T-helper 17 cell (primary cell): ENCODE measurements at regions not wholly inside any gene's neighbourhood (a gene's known extent, or its start where the extent isn't known, plus 50 kb on each side); places are given as distances from the start of the nearest gene placed in this dataset.

Experiments
- ATAC-seq: fragments of 150-1000 bp; cut with Tn5 transposase; 2 replicates; pipeline ENCODE4 v1.10.0; 2021; ENCODE audit warnings: mild to moderate bottlenecking, moderate library complexity
- DNase-seq, 3 donors: peaks; one replicate each; pipeline versions ENCODE4 v3.0.0 to v3.0.0-alpha.2; 2020 to 2021
- H3K9me3 ChIP-seq: one replicate; pipeline ENCODE4 v1.7.0; 2013; ENCODE audit warnings: low read length, mild to moderate bottlenecking; ENCODE audit not compliant: control insufficient read depth, poor library complexity, severe bottlenecking
- H3K27ac Mint-ChIP-seq: one replicate; pipeline ENCODE4 v1.8.0; 2022; ENCODE audit warnings: mild to moderate bottlenecking, moderate library complexity, mixed read lengths
- H3K27me3 Mint-ChIP-seq: one replicate; pipeline ENCODE4 v1.8.0; 2022; ENCODE audit warnings: mixed read lengths
- H3K36me3 Mint-ChIP-seq: one replicate; pipeline ENCODE4 v1.8.0; 2022; ENCODE audit warnings: low read depth, mixed read lengths
- H3K4me1 Mint-ChIP-seq: one replicate; pipeline ENCODE4 v1.8.0; 2022; ENCODE audit warnings: mild to moderate bottlenecking, mixed read lengths
- H3K4me3 Mint-ChIP-seq: one replicate; pipeline ENCODE4 v1.8.0; 2022; ENCODE audit warnings: mild to moderate bottlenecking, moderate library complexity, mixed read lengths

DNA sequence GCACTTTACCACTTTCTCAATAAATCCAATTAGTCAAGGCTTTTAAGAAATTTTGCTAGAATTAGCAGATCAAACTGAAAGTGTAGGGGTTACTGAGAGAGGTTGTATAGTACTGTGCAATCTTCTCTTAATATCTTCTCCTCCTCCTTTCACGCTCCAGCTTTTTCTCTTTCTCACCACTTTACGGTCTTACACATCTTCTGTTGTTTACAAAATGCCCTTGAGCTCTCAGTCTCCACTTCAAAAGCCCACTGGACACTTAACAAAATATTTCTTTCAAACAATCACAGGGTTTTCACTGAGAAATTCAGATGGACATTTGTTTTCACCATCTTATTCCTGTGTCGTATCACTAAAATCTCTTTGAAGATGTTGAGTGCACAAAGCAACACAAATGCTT lies 678.2 kb downstream of the ADGRL2 start:
- H3K9me3 ChIP-seq: no peaks in the 10 kb centered on the region
- ATAC-seq (no peak), DNase-seq (no peak)
- Mint-ChIP-seq H3K4me1 (no peaks in the 10 kb centered on the region), H3K36me3 (no peaks in the 10 kb centered on the region), H3K27me3 (no peaks in the 10 kb centered on the region), H3K4me3 (no peak overlapping the region), H3K27ac (no peak overlapping the region)

- no peak for ATAC-seq
- DNase-seq: no peak
- H3K4me1 Mint-ChIP-seq: no peaks in the 10 kb centered on the region
- H3K27me3 Mint-ChIP-seq: no peaks in the 10 kb centered on the region
- no peak overlapping the region for H3K4me3 Mint-ChIP-seq
- no peak overlapping the region for H3K27ac Mint-ChIP-seq
- H3K36me3 Mint-ChIP-seq: no peaks in the 10 kb centered on the region
- H3K9me3 ChIP-seq: no peaks in the 10 kb centered on the region
Observed at GRCh38 chr1:82472489-82473131, 671.9 kb downstream of the ADGRL2 start.

DNA sequence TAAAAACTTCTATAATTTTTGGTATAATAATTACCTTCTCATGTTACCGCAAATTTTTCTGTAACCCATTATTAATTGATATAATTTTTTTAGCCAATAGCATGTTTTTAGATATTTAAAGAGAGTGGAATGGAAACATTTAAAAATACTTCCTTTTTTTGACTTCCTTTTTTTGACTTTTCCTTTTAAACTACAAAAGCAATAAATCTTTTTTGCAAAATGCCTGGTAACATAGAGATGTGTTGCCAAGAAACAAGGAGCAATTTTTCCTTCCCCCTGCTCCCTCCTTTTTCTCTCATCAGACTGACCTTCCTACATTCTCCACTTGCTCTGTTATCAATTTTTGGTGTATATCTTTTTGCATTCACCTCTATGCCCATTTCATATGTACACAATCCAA lies 666.2 kb downstream of the ADGRL2 start:
- H3K4me3 Mint-ChIP-seq: no peak overlapping the region
- DNase-seq: no peak
- H3K9me3 ChIP-seq: no peaks in the 10 kb centered on the region
- no peaks in the 10 kb centered on the region for H3K4me1 Mint-ChIP-seq
- H3K27me3 Mint-ChIP-seq: no peaks in the 10 kb centered on the region
- no peak overlapping the region for H3K27ac Mint-ChIP-seq
- no peak for ATAC-seq
- H3K36me3 Mint-ChIP-seq: no peaks in the 10 kb centered on the region

DNA sequence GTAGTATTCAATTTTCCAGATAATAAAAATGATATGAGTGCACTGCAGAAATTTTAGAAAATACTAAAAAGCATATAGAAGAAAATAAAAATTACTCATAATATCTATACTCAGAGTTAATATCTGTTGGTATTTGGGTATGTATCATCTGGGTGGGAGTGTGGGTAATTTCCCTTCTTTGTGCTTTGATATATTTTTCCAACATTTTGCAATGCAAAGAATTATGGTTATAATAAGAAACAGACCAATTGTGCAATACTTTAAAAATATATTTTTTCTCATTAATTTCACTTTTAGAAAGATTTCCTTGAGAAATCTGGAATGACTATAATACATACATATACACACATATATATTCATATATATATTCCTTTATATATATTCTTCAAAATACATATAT lies 665.7 kb downstream of the ADGRL2 start:
- Mint-ChIP-seq H3K4me3 (no peak overlapping the region), H3K27me3 (no peaks in the 10 kb centered on the region), H3K27ac (no peak overlapping the region), H3K36me3 (no peaks in the 10 kb centered on the region), H3K4me1 (no peaks in the 10 kb centered on the region)
- H3K9me3 ChIP-seq: no peaks in the 10 kb centered on the region
- DNase-seq: no peak
- no peak for ATAC-seq

- no peak for ATAC-seq
- Mint-ChIP-seq H3K27ac (no peak overlapping the region), H3K4me1 (no peaks in the 10 kb centered on the region), H3K4me3 (no peak overlapping the region), H3K27me3 (no peaks in the 10 kb centered on the region), H3K36me3 (no peaks in the 10 kb centered on the region)
- no peak for DNase-seq
- H3K9me3 ChIP-seq: no peaks in the 10 kb centered on the region
Observed at GRCh38 chr1:82465024-82465423, 664.3 kb downstream of the ADGRL2 start.

- no peaks in the 10 kb centered on the region for H3K4me1 Mint-ChIP-seq
- no peaks in the 10 kb centered on the region for H3K27me3 Mint-ChIP-seq
- ATAC-seq (no peak), DNase-seq (no peak)
- no peak overlapping the region for H3K27ac Mint-ChIP-seq
- no peaks in the 10 kb centered on the region for H3K9me3 ChIP-seq
- H3K36me3 Mint-ChIP-seq: no peaks in the 10 kb centered on the region
- H3K4me3 Mint-ChIP-seq: no peak overlapping the region
Observed at GRCh38 chr1:82464362-82465001, 663.7 kb downstream of the ADGRL2 start.

DNA sequence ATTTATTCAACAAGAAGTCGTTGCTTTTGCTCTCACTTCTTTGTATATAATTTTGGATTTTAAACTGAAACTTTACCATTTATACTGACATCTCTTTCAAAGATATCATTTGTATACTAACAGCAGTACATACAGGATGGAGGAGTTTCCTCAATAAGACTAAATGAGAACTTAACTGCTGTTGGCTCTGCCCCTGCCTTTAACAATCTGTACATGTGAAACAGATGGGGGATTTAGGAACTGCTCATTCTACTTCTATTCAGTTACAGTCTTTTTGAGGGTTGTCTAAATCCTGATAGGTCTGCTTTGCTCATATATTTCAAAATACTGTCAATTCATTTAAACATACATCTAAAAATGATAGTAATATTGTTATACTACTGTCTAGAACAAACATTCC lies 663.2 kb downstream of the ADGRL2 start:
- ATAC-seq (no peak), DNase-seq (no peak)
- Mint-ChIP-seq H3K27me3 (no peaks in the 10 kb centered on the region), H3K36me3 (no peaks in the 10 kb centered on the region), H3K27ac (no peak overlapping the region), H3K4me3 (no peak overlapping the region), H3K4me1 (no peaks in the 10 kb centered on the region)
- H3K9me3 ChIP-seq: no peaks in the 10 kb centered on the region

DNA sequence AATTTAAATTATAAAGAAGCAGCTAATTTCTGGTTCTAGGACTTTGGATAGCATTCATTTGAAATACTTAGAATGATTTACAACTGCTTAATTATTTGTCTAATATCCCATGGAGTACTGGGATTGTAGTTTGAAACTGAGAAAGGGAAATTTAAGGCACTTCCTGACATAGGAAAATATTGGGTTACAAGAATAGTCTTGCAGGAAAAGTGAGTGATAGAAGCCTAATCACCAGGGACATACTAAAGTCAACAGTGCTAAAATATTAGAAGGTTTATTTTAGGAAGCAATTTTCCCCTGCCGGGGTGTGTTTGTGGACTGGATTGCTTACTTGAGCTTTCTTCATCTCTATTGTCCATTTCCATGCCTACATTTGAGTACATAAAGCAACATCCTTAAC lies 661.6 kb downstream of the ADGRL2 start:
- H3K4me1 Mint-ChIP-seq: no peaks in the 10 kb centered on the region
- no peaks in the 10 kb centered on the region for H3K36me3 Mint-ChIP-seq
- H3K27me3 Mint-ChIP-seq: no peaks in the 10 kb centered on the region
- DNase-seq (no peak), ATAC-seq (no peak)
- H3K9me3 ChIP-seq: no peaks in the 10 kb centered on the region
- no peak overlapping the region for H3K4me3 Mint-ChIP-seq
- no peak overlapping the region for H3K27ac Mint-ChIP-seq

DNA sequence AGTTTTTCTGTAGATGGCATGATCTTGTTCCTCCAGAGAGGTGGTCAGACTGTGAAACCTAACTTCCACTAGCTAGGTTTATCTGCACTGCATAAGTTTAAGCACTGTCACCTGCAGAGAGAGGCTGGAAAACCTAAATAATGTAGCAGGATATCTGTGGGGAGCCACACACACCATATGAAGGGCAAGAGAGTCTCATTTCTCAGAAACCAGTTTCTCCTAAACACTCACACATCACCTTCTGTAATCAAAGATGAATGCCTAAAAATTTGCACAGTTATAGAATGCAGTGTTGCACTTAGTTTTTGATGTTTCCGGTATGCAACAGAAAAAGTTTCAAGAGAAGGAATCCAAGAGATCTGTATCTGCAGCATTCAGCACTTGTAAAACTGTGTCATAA lies 654.6 kb downstream of the ADGRL2 start:
- H3K9me3 ChIP-seq: no peaks in the 10 kb centered on the region
- Mint-ChIP-seq H3K27ac (no peak overlapping the region), H3K27me3 (no peaks in the 10 kb centered on the region), H3K4me3 (no peak overlapping the region), H3K4me1 (no peaks in the 10 kb centered on the region), H3K36me3 (no peaks in the 10 kb centered on the region)
- no peak for ATAC-seq
- no peak for DNase-seq

GRCh38 chr1:82454431-82454830 lies 653.7 kb downstream of the ADGRL2 start:
- DNase-seq (no peak), ATAC-seq (no peak)
- no peak overlapping the region for H3K4me3 Mint-ChIP-seq

GRCh38 chr1:82453511-82454185 lies 652.9 kb downstream of the ADGRL2 start:
- no peaks in the 10 kb centered on the region for H3K4me1 Mint-ChIP-seq

More at GRCh38 chr1:82454431-82454830, 653.7 kb downstream of the ADGRL2 start:
- Mint-ChIP-seq H3K27ac (no peak overlapping the region), H3K27me3 (no peaks in the 10 kb centered on the region), H3K36me3 (no peaks in the 10 kb centered on the region), H3K4me1 (no peaks in the 10 kb centered on the region)
- no peaks in the 10 kb centered on the region for H3K9me3 ChIP-seq

GRCh38 chr1:82452096-82452495 lies 651.4 kb downstream of the ADGRL2 start:
- DNase-seq (no peak), ATAC-seq (no peak)
- Mint-ChIP-seq H3K27ac (no peak overlapping the region), H3K4me1 (no peaks in the 10 kb centered on the region), H3K27me3 (no peaks in the 10 kb centered on the region), H3K36me3 (no peaks in the 10 kb centered on the region), H3K4me3 (no peak overlapping the region)
- H3K9me3 ChIP-seq: no peaks in the 10 kb centered on the region

More at GRCh38 chr1:82453511-82454185, 652.9 kb downstream of the ADGRL2 start:
- H3K9me3 ChIP-seq: no peaks in the 10 kb centered on the region
- Mint-ChIP-seq H3K27ac (no peak overlapping the region), H3K36me3 (no peaks in the 10 kb centered on the region), H3K27me3 (no peaks in the 10 kb centered on the region), H3K4me3 (no peak overlapping the region)
- DNase-seq (no peak), ATAC-seq (no peak)

GRCh38 chr1:82451191-82451590 lies 650.5 kb downstream of the ADGRL2 start:
- Mint-ChIP-seq H3K27ac (no peak overlapping the region), H3K4me3 (no peak overlapping the region), H3K27me3 (no peaks in the 10 kb centered on the region), H3K36me3 (no peaks in the 10 kb centered on the region), H3K4me1 (no peaks in the 10 kb centered on the region)
- no peak for DNase-seq
- no peaks in the 10 kb centered on the region for H3K9me3 ChIP-seq
- no peak for ATAC-seq
